ENCODE measurements at regions not wholly inside any gene's neighbourhood (a gene's known extent, or its start where the extent isn't known, plus 50 kb on each side); places are given as distances from the start of the nearest gene placed in this dataset.

DNA sequence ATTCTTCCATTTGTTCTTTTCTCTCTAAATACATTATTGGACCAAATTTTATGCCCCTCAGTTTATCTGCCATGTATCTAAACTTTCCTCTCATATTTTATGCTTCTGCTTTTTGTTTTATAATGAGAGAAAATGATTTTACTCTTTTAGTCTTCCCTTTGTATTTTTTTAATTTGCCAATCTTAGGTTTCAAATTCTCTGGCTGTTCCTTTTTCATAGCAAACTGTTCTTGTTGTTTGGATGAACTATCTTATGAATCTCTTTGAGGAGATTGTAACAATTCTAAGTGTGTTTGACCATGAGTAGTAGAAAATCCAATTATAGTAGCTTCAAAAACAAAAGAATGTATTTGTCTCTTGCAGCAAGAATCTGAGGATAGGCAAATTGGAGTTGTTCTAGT, 290.5 kb downstream of the NDFIP2 start:
- no peak overlapping the region for H2BK12ac ChIP-seq (ENCODE audit: insufficient read length, low read depth, low read length)
- no peak overlapping the region for H3K9ac ChIP-seq (ENCODE audit: extremely low read depth, insufficient read length, low read length)
- H3K27ac ChIP-seq (ENCODE audit: insufficient read length, low read depth, low read length), result no peak overlapping the region
- no peak overlapping the region for H2BK120ac ChIP-seq (ENCODE audit: low read depth, low read length, poor library complexity, severe bottlenecking)
- H3K56ac ChIP-seq (ENCODE audit: insufficient read length, low read depth, low read length), result no peak overlapping the region
- H3K14ac ChIP-seq (ENCODE audit: insufficient read depth, low read length), result no peak overlapping the region
- Mint-ChIP-seq H3K9me3 (peaks cover 0 to 7% of the 10 kb centered on the region in 2 experiments; a peak in 2 of 5 replicates), H3K4me1 (peaks cover 4 to 9% of the 10 kb centered on the region in 2 experiments; a peak in 3 of 4 replicates), H3K27me3 (ENCODE audit: low read depth) (no peaks in the 10 kb centered on the region), H3K4me3 (no peak overlapping the region), H3K27ac (no peak overlapping the region), H3K36me3 (ENCODE audit: insufficient read depth in 1 of 3, low read depth in 3 of 3) (peaks cover 2 to 8% (median 5%) of the 10 kb centered on the region in 3 experiments; a peak in 6 of 7 replicates)
- no peak overlapping the region for H2BK20ac ChIP-seq (ENCODE audit: low read depth, low read length, poor library complexity, severe bottlenecking)
- no peak overlapping the region for H2BK5ac ChIP-seq (ENCODE audit: insufficient read length, low read length)
- H4K8ac ChIP-seq (replicated peaks; ENCODE audit: insufficient read length, low read depth, low read length), result no peak overlapping the region
- no peak overlapping the region for H2BK15ac ChIP-seq (ENCODE audit: low read depth, low read length)
- no peaks in the 10 kb centered on the region for H3K27me3 ChIP-seq (ENCODE audit: insufficient read depth, low read length)
- H4K5ac ChIP-seq (ENCODE audit: insufficient read length, low read depth, low read length), result no peak overlapping the region
- H3K79me1 ChIP-seq (ENCODE audit: insufficient read depth, low read depth, low read length, poor library complexity, severe bottlenecking), result no peaks in the 10 kb centered on the region
- H3K4me1 ChIP-seq (ENCODE audit: insufficient read depth, low read length), result no peaks in the 10 kb centered on the region
- H2AK5ac ChIP-seq (ENCODE audit: insufficient read length, low read length), result no peak overlapping the region
- no peak overlapping the region for H3K4ac ChIP-seq (ENCODE audit: low read depth, low read length)
- H3K23me2 ChIP-seq (ENCODE audit: insufficient read length, low read depth, low read length, poor library complexity, severe bottlenecking), result no peaks in the 10 kb centered on the region
- no peak overlapping the region for H3T11ph ChIP-seq (ENCODE audit: low read length)
- no peak overlapping the region for H3K18ac ChIP-seq (ENCODE audit: insufficient read length, low read depth, low read length)
- no peak overlapping the region for H3K4me2 ChIP-seq (ENCODE audit: insufficient read depth, insufficient read length, low read length)
- H3K9me3 ChIP-seq (ENCODE audit: control insufficient read depth, low read depth, low read length), result no peaks in the 10 kb centered on the region
- no peak overlapping the region for H4K91ac ChIP-seq (ENCODE audit: insufficient read length, low read depth, low read length)
- no peak for DNase-seq
- no peaks in the 10 kb centered on the region for H4K20me1 ChIP-seq (ENCODE audit: control insufficient read depth, insufficient read depth, insufficient read length)
- no peaks in the 10 kb centered on the region for H3K79me2 ChIP-seq (ENCODE audit: insufficient read depth, low read length)
- no peak overlapping the region for H3K23ac ChIP-seq (ENCODE audit: insufficient read length, low read depth, low read length)
- H2AFZ ChIP-seq (ENCODE audit: low read length), result no peak overlapping the region
- TF ChIP-seq, protein P1, sequence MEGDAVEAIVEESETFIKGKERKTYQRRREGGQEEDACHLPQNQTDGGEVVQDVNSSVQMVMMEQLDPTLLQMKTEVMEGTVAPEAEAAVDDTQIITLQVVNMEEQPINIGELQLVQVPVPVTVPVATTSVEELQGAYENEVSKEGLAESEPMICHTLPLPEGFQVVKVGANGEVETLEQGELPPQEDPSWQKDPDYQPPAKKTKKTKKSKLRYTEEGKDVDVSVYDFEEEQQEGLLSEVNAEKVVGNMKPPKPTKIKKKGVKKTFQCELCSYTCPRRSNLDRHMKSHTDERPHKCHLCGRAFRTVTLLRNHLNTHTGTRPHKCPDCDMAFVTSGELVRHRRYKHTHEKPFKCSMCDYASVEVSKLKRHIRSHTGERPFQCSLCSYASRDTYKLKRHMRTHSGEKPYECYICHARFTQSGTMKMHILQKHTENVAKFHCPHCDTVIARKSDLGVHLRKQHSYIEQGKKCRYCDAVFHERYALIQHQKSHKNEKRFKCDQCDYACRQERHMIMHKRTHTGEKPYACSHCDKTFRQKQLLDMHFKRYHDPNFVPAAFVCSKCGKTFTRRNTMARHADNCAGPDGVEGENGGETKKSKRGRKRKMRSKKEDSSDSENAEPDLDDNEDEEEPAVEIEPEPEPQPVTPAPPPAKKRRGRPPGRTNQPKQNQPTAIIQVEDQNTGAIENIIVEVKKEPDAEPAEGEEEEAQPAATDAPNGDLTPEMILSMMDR (conservative IDR thresholded peaks at IDR 0.05), result no peak
